ENCODE measurements at regions not wholly inside any gene's neighbourhood (a gene's known extent, or its start where the extent isn't known, plus 50 kb on each side); places are given as distances from the start of the nearest gene placed in this dataset.
"Not testable (repeated sequence)": the region's sequence is repeated elsewhere in the genome, so short reads cannot be mapped to it uniquely, and the experiment has no call there.

GRCh38 chr12:84446478-84446877 lies 466.1 kb downstream of the SLC6A15 start:
- TF ChIP-seq TEAD4 (IDR thresholded peaks at IDR 0.05; ENCODE audit: low read depth, low read length); PHF8 (conservative IDR thresholded peaks at IDR 0.05; ENCODE audit: low read depth, low read length); TAF1 (IDR thresholded peaks at IDR 0.05; ENCODE audit: low read depth, low read length); SAP30 (IDR thresholded peaks at IDR 0.05; ENCODE audit: insufficient read depth, insufficient replicate concordance, low read length); GABPA (IDR thresholded peaks at IDR 0.05; ENCODE audit: borderline replicate concordance, insufficient read depth, low read length); RNF2 (IDR thresholded peaks at IDR 0.05; ENCODE audit: borderline replicate concordance, low read depth, low read length, missing control alignments, poor library complexity, severe bottlenecking); POLR2A (IDR thresholded peaks at IDR 0.05; ENCODE audit: control extremely low read depth in 1 of 2, low read depth in 2 of 2, low read length in 2 of 2); SP2 (IDR thresholded peaks at IDR 0.05; ENCODE audit: low read length); CEBPB (IDR thresholded peaks at IDR 0.05; ENCODE audit: low read depth, low read length): not testable (repeated sequence)
- TF ChIP-seq, protein P1, sequence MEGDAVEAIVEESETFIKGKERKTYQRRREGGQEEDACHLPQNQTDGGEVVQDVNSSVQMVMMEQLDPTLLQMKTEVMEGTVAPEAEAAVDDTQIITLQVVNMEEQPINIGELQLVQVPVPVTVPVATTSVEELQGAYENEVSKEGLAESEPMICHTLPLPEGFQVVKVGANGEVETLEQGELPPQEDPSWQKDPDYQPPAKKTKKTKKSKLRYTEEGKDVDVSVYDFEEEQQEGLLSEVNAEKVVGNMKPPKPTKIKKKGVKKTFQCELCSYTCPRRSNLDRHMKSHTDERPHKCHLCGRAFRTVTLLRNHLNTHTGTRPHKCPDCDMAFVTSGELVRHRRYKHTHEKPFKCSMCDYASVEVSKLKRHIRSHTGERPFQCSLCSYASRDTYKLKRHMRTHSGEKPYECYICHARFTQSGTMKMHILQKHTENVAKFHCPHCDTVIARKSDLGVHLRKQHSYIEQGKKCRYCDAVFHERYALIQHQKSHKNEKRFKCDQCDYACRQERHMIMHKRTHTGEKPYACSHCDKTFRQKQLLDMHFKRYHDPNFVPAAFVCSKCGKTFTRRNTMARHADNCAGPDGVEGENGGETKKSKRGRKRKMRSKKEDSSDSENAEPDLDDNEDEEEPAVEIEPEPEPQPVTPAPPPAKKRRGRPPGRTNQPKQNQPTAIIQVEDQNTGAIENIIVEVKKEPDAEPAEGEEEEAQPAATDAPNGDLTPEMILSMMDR (IDR thresholded peaks at IDR 0.05; ENCODE audit: control extremely low read depth in 1 of 3, insufficient read depth in 1 of 3, low read depth in 1 of 3, low read length in 3 of 3), result not testable (repeated sequence)
- TF ChIP-seq, protein P2, sequence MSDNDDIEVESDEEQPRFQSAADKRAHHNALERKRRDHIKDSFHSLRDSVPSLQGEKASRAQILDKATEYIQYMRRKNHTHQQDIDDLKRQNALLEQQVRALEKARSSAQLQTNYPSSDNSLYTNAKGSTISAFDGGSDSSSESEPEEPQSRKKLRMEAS (IDR thresholded peaks at IDR 0.05), result not testable (repeated sequence)

Data from H1 (cell line).